Nucleus accumbens (tissue), 56 donors: ENCODE measurements at regions not wholly inside any gene's neighbourhood (a gene's known extent, or its start where the extent isn't known, plus 50 kb on each side); places are given as distances from the start of the nearest gene placed in this dataset.

ENCODE experiments used
- DNase-seq, 56 donors: peaks; one replicate each; lab custom pipeline; 2025; lab: John Stamatoyannopoulos, UW

- DNase-seq = no peak
Observed at GRCh38 chr6:21506126-21506525, 87.4 kb upstream of the SOX4 start.

- no peak for DNase-seq
Observed at GRCh38 chr6:21507811-21508210, 85.7 kb upstream of the SOX4 start.

GRCh38 chr6:21508753-21509152, 84.8 kb upstream of the SOX4 start:
- no peak for DNase-seq

GRCh38 chr6:21511891-21512550, 81.5 kb upstream of the SOX4 start:
- DNase-seq = no peak

- no peak for DNase-seq
Observed at GRCh38 chr6:21514288-21514687, 79.3 kb upstream of the SOX4 start.

- DNase-seq = no peak
Observed at GRCh38 chr6:21518317-21518716, 75.2 kb upstream of the SOX4 start.

GRCh38 chr6:21519642-21520041, 73.9 kb upstream of the SOX4 start:
- no peak for DNase-seq

GRCh38 chr6:21521276-21521675, 72.3 kb upstream of the SOX4 start:
- no peak for DNase-seq

- DNase-seq = peak in 10 of 56 donors; percentile 0 to 13 (median 4)
Observed at GRCh38 chr6:21522143-21522747, 71.3 kb upstream of the SOX4 start.

- DNase-seq = peak in 32 of 56 donors; percentile 1 to 54 (median 20)
Observed at GRCh38 chr6:21522797-21523456, 70.6 kb upstream of the SOX4 start.

GRCh38 chr6:21523652-21524051, 69.9 kb upstream of the SOX4 start:
- DNase-seq = peak in 25 of 56 donors; percentile 1 to 56 (median 22)

GRCh38 chr6:21524201-21524600, 69.3 kb upstream of the SOX4 start:
- no peak for DNase-seq

- DNase-seq = no peak
Observed at GRCh38 chr6:21526974-21527373, 66.6 kb upstream of the SOX4 start.

- no peak for DNase-seq
Observed at GRCh38 chr6:21527731-21528130, 65.8 kb upstream of the SOX4 start.

GRCh38 chr6:21529431-21529830, 64.1 kb upstream of the SOX4 start:
- no peak for DNase-seq

GRCh38 chr6:21531393-21531792, 62.2 kb upstream of the SOX4 start:
- DNase-seq = no peak

GRCh38 chr6:21533678-21534077, 59.9 kb upstream of the SOX4 start:
- no peak for DNase-seq

- no peak for DNase-seq
Observed at GRCh38 chr6:21536280-21536766, 57.2 kb upstream of the SOX4 start.

GRCh38 chr6:21537637-21538036, 55.9 kb upstream of the SOX4 start:
- no peak for DNase-seq

- DNase-seq = no peak
Observed at GRCh38 chr6:21538186-21538798, 55.3 kb upstream of the SOX4 start.

GRCh38 chr6:21539621-21540100, 53.9 kb upstream of the SOX4 start:
- DNase-seq = no peak
